DOHH2 (cell line): ENCODE measurements at regions not wholly inside any gene's neighbourhood (a gene's known extent, or its start where the extent isn't known, plus 50 kb on each side); places are given as distances from the start of the nearest gene placed in this dataset.

Experiments used
- H3F3A ChIP-seq: fragments of 200-600 bp; sonication (generic), shearing (Covaris generic); 2 replicates; pipeline ENCODE4 v1.6.0; 2016; ENCODE audit warnings: antibody characterized with exemption, mild to moderate bottlenecking; ENCODE audit not compliant: control insufficient read depth, insufficient read depth
- H3K27ac ChIP-seq: fragments of 200-600 bp; sonication (generic); 2 replicates; pipeline ENCODE4 v1.5.1; 2014; ENCODE audit warnings: low read depth, mild to moderate bottlenecking, low read length, moderate library complexity
- H3K27me3 ChIP-seq: fragments of 200-600 bp; sonication (generic); 2 replicates; pipeline ENCODE4 v1.6.1; 2014; ENCODE audit warnings: mild to moderate bottlenecking, low read length, mixed read lengths; ENCODE audit not compliant: control insufficient read depth
- H3K36me3 ChIP-seq: fragments of 200-600 bp; sonication (generic); 2 replicates; pipeline ENCODE4 v1.6.1; 2014; ENCODE audit warnings: mild to moderate bottlenecking, low read length, moderate library complexity, mixed read lengths; ENCODE audit not compliant: control insufficient read depth
- H3K4me1 ChIP-seq: fragments of 200-600 bp; sonication (generic); 2 replicates; pipeline ENCODE4 v1.6.1; 2014; ENCODE audit warnings: mild to moderate bottlenecking, low read length, mixed read lengths; ENCODE audit not compliant: control insufficient read depth
- H3K4me2 ChIP-seq: fragments of 200-600 bp; sonication (generic); 2 replicates; pipeline ENCODE4 v1.6.0; 2014; ENCODE audit warnings: mild to moderate bottlenecking, low read length, moderate library complexity
- H3K4me3 ChIP-seq: fragments of 200-600 bp; sonication (generic); 2 replicates; pipeline ENCODE4 v1.5.1; 2014; ENCODE audit warnings: mild to moderate bottlenecking, low read length, mixed read lengths
- H3K79me2 ChIP-seq: fragments of 200-600 bp; sonication (generic); 2 replicates; pipeline ENCODE4 v1.6.1; 2014; ENCODE audit warnings: mild to moderate bottlenecking, low read length, mixed read lengths; ENCODE audit not compliant: control insufficient read depth
- H3K9me2 ChIP-seq: fragments of 200-600 bp; sonication (generic); replicated peaks from 2 replicates; pipeline ENCODE4 v1.6.1; 2014; ENCODE audit warnings: mild to moderate bottlenecking, low read length, mixed read lengths; ENCODE audit not compliant: control insufficient read depth
- H3K9me3 ChIP-seq: fragments of 200-600 bp; sonication (generic); 2 replicates; pipeline ENCODE4 v1.6.1; 2014; ENCODE audit warnings: antibody characterized with exemption, low read length, mixed read lengths; ENCODE audit not compliant: control insufficient read depth, insufficient read depth
- H4K20me1 ChIP-seq: fragments of 200-600 bp; sonication (generic); 2 replicates; pipeline ENCODE4 v1.6.0; 2014; ENCODE audit warnings: low read depth, mild to moderate bottlenecking, antibody characterized with exemption, low read length, moderate library complexity; ENCODE audit not compliant: control insufficient read depth, insufficient read depth
- EZH2phosphoT487 ChIP-seq: fragments of 200-600 bp; sonication (generic); IDR thresholded peaks from 2 replicates; pipeline ENCODE4 v1.6.1; 2017; ENCODE audit warnings: borderline replicate concordance, mild to moderate bottlenecking, antibody characterized with exemption, low read length, moderate library complexity, mixed read lengths
- TF ChIP-seq, protein P1 (sequence below): fragments of 200-600 bp; sonication (generic); IDR thresholded peaks from one replicate; pipeline ENCODE4 v1.5.1; 2014; ENCODE audit warnings: antibody characterized with exemption, mild to moderate bottlenecking, low read depth, low read length; ENCODE audit not compliant: poor library complexity, severe bottlenecking

- H3K4me3 ChIP-seq, result no peak overlapping the region
- no peaks in the 10 kb centered on the region for H3F3A ChIP-seq
- no peaks in the 10 kb centered on the region for H3K79me2 ChIP-seq
- no peaks in the 10 kb centered on the region for H4K20me1 ChIP-seq
- no peaks in the 10 kb centered on the region for H3K36me3 ChIP-seq
- H3K4me2 ChIP-seq, result no peak overlapping the region
- H3K27ac ChIP-seq, result no peak overlapping the region
- no peaks in the 10 kb centered on the region for H3K9me3 ChIP-seq
- H3K4me1 ChIP-seq, result no peaks in the 10 kb centered on the region
- no peaks in the 10 kb centered on the region for H3K27me3 ChIP-seq
- no peaks in the 10 kb centered on the region for H3K9me2 ChIP-seq
- TF ChIP-seq, protein P1, sequence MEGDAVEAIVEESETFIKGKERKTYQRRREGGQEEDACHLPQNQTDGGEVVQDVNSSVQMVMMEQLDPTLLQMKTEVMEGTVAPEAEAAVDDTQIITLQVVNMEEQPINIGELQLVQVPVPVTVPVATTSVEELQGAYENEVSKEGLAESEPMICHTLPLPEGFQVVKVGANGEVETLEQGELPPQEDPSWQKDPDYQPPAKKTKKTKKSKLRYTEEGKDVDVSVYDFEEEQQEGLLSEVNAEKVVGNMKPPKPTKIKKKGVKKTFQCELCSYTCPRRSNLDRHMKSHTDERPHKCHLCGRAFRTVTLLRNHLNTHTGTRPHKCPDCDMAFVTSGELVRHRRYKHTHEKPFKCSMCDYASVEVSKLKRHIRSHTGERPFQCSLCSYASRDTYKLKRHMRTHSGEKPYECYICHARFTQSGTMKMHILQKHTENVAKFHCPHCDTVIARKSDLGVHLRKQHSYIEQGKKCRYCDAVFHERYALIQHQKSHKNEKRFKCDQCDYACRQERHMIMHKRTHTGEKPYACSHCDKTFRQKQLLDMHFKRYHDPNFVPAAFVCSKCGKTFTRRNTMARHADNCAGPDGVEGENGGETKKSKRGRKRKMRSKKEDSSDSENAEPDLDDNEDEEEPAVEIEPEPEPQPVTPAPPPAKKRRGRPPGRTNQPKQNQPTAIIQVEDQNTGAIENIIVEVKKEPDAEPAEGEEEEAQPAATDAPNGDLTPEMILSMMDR, result no peak
- TF ChIP-seq EZH2phosphoT487, result no peak
These were observed 175.6 kb upstream of the MAGEB2 start for GRCh38 chrX:30039768-30040167.

DNA sequence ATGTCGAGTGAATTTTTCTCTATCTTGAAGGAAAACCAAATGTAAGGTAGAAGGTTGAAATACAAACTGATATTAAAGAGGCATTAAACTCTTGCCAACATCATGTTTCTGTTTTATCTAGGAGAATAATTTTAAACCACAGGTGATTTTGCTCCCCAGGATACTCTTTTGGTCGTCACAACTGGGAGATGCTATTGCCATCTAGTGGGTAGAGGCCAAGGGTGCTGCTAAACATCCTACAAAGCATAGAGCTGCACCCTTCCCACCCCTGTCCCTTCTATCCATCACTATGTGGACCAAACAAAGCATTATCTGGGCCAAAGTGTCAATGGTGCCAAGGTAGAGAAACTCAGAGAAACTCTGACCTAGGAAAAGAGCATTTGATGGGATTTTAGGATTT is 154.6 kb upstream of the MAGEB2 start:
- Histone ChIP-seq H3K36me3 (no peaks in the 10 kb centered on the region), H3K27me3 (no peaks in the 10 kb centered on the region), H3K4me1 (no peaks in the 10 kb centered on the region), H3K4me2 (no peak overlapping the region), H3F3A (no peaks in the 10 kb centered on the region), H3K79me2 (no peaks in the 10 kb centered on the region), H4K20me1 (no peaks in the 10 kb centered on the region), H3K27ac (no peak overlapping the region), H3K9me2 (no peaks in the 10 kb centered on the region), H3K9me3 (no peaks in the 10 kb centered on the region), H3K4me3 (no peak overlapping the region)
- TF ChIP-seq, protein P1, result no peak
- TF ChIP-seq EZH2phosphoT487, result no peak

DNA sequence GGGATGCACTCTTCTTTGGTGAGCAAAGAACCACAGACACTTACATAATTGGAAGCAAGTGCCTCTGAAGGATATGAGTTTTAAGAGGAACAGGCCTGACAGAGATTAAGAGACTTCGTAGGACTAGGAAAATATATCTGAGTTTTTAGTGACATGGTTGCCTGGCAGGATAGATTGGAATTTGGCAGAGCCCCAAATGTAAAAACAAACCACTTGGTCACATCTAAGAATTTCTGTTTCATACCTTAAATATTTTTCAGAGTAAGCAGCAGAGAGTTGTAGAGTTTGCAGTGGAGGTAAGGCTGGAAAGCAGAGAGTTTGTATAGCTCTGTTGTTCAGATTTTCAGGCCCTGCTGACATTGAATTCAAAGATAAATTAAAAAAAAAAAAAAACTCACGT is 150.1 kb upstream of the MAGEB2 start:
- H3K27ac ChIP-seq, result no peak overlapping the region
- H3K4me1 ChIP-seq, result no peaks in the 10 kb centered on the region
- no peaks in the 10 kb centered on the region for H3F3A ChIP-seq
- H3K4me3 ChIP-seq, result no peak overlapping the region
- no peak overlapping the region for H3K4me2 ChIP-seq
- no peaks in the 10 kb centered on the region for H3K27me3 ChIP-seq
- no peaks in the 10 kb centered on the region for H3K9me3 ChIP-seq
- no peaks in the 10 kb centered on the region for H3K36me3 ChIP-seq
- H4K20me1 ChIP-seq, result no peaks in the 10 kb centered on the region
- H3K9me2 ChIP-seq, result no peaks in the 10 kb centered on the region
- TF ChIP-seq, protein P1, result no peak
- H3K79me2 ChIP-seq, result no peaks in the 10 kb centered on the region

GRCh38 chrX:30067677-30068076 is 147.7 kb upstream of the MAGEB2 start:
- Histone ChIP-seq H3K27me3 (no peaks in the 10 kb centered on the region), H3K4me3 (no peak overlapping the region), H3K79me2 (no peaks in the 10 kb centered on the region), H4K20me1 (no peaks in the 10 kb centered on the region), H3K4me2 (no peak overlapping the region), H3K4me1 (no peaks in the 10 kb centered on the region), H3K9me2 (no peaks in the 10 kb centered on the region), H3K36me3 (no peaks in the 10 kb centered on the region), H3K9me3 (no peaks in the 10 kb centered on the region), H3F3A (no peaks in the 10 kb centered on the region), H3K27ac (no peak overlapping the region)
- TF ChIP-seq, protein P1, result no peak
- TF ChIP-seq EZH2phosphoT487, result no peak
